ENCODE measurements at regions not wholly inside any gene's neighbourhood (a gene's known extent, or its start where the extent isn't known, plus 50 kb on each side); places are given as distances from the start of the nearest gene placed in this dataset.
"Not testable (repeated sequence)": the region's sequence is repeated elsewhere in the genome, so short reads cannot be mapped to it uniquely, and the experiment has no call there.

- DNase-seq = no peak
Observed at GRCh38 chr9:79384501-79384900, 187.3 kb upstream of the TLE4 start.

GRCh38 chr9:79387101-79387835 lies 184.5 kb upstream of the TLE4 start:
- no peak for DNase-seq

GRCh38 chr9:79390077-79390698 lies 181.6 kb upstream of the TLE4 start:
- peak; percentile 5 to 12 for DNase-seq

GRCh38 chr9:79390781-79391770 lies 180.7 kb upstream of the TLE4 start:
- DNase-seq = peak; percentile 21 to 30

GRCh38 chr9:79395228-79395627 lies 176.5 kb upstream of the TLE4 start:
- no peak for DNase-seq

- DNase-seq = no peak
Observed at GRCh38 chr9:79395755-79396154, 176.0 kb upstream of the TLE4 start.

- no peak for DNase-seq
Observed at GRCh38 chr9:79396168-79396567, 175.6 kb upstream of the TLE4 start.

- no peak for DNase-seq
Observed at GRCh38 chr9:79403495-79403894, 168.3 kb upstream of the TLE4 start.

GRCh38 chr9:79408200-79408599 lies 163.6 kb upstream of the TLE4 start:
- DNase-seq = no peak

GRCh38 chr9:79408617-79409016 lies 163.1 kb upstream of the TLE4 start:
- DNase-seq = no peak

- no peak for DNase-seq
Observed at GRCh38 chr9:79409182-79409823, 162.5 kb upstream of the TLE4 start.

GRCh38 chr9:79425840-79426239 lies 145.9 kb upstream of the TLE4 start:
- DNase-seq = no peak

- no peak for DNase-seq
Observed at GRCh38 chr9:79428422-79428821, 143.3 kb upstream of the TLE4 start.

- peak in 1 of 2 donors; percentile 21 for DNase-seq
Observed at GRCh38 chr9:79430619-79431018, 141.1 kb upstream of the TLE4 start.

GRCh38 chr9:79431019-79431679 lies 140.6 kb upstream of the TLE4 start:
- no peak for DNase-seq

- DNase-seq = no peak
Observed at GRCh38 chr9:79432485-79432884, 139.3 kb upstream of the TLE4 start.

GRCh38 chr9:79433703-79434102 lies 138.1 kb upstream of the TLE4 start:
- no peak for DNase-seq

GRCh38 chr9:79439221-79439620 lies 132.5 kb upstream of the TLE4 start:
- not testable (repeated sequence) for DNase-seq

- DNase-seq = no peak
Observed at GRCh38 chr9:79446523-79447307, 125.0 kb upstream of the TLE4 start.

GRCh38 chr9:79447308-79447605 lies 124.5 kb upstream of the TLE4 start:
- DNase-seq = no peak

GRCh38 chr9:79447762-79448161 lies 124.0 kb upstream of the TLE4 start:
- DNase-seq = no peak
